H1 (cell line): ENCODE measurements at regions not wholly inside any gene's neighbourhood (a gene's known extent, or its start where the extent isn't known, plus 50 kb on each side); places are given as distances from the start of the nearest gene placed in this dataset.

Source experiments
- CTCF ChIA-PET: fragments of 300-600 bp; sonication (Branson Sonifier 250); formaldehyde crosslinking; loops from one replicate; lab custom pipeline; 2021; ENCODE audit not compliant: partially characterized antibody; lab: Charles Lee
- POLR2A ChIA-PET: fragments of 300-600 bp; sonication (Branson Sonifier 250); formaldehyde crosslinking; loops from one replicate; lab custom pipeline; 2021; ENCODE audit warnings: inconsistent platforms; ENCODE audit not compliant: partially characterized antibody; lab: Charles Lee
- DNase-seq, 2 experiments: peaks; one replicate each; pipeline versions ENCODE4 v3.0.0 to v3.0.0-alpha.2; 2010 to 2022; ENCODE audit warnings: low spot score in 2 of 2, low read depth in 1 of 2, mixed read lengths in 1 of 2
- FAIRE-seq: peaks from 2 replicates; lab custom pipeline; 2011; peaks lifted over from hg19 to GRCh38; lab: Jason Lieb, UNC
- H2AFZ ChIP-seq: 2 replicates; pipeline ENCODE4 v1.8.1; 2012; ENCODE audit warnings: low read length, inconsistent platforms
- H2AK5ac ChIP-seq: 2 replicates; pipeline ENCODE4 v1.6.1; 2013; ENCODE audit warnings: low read depth, low read length
- H2BK120ac ChIP-seq: replicated peaks from 2 replicates; pipeline ENCODE3; 2013; ENCODE audit warnings: low read depth, low read length, inconsistent platforms
- H2BK12ac ChIP-seq: 2 replicates; pipeline ENCODE4 v1.6.1; 2013; ENCODE audit warnings: low read depth, low read length
- H2BK15ac ChIP-seq: 2 replicates; pipeline ENCODE4 v1.6.1; 2013; ENCODE audit warnings: low read length
- H2BK20ac ChIP-seq: 2 replicates; pipeline ENCODE4 v1.6.1; 2013; ENCODE audit warnings: low read length
- H2BK5ac ChIP-seq: 2 replicates; pipeline ENCODE4 v1.6.1; 2013; ENCODE audit warnings: low read depth, low read length
- H3K14ac ChIP-seq: 2 replicates; pipeline ENCODE4 v1.6.1; 2013; ENCODE audit warnings: inconsistent platforms; ENCODE audit not compliant: insufficient read length
- H3K18ac ChIP-seq: 2 replicates; pipeline ENCODE4 v1.6.1; 2013; ENCODE audit warnings: low read length; ENCODE audit errors: extremely low read depth
- H3K23ac ChIP-seq: 2 replicates; pipeline ENCODE4 v1.6.1; 2013; ENCODE audit warnings: inconsistent platforms; ENCODE audit not compliant: insufficient read length
- H3K23me2 ChIP-seq: 2 replicates; pipeline ENCODE4 v1.6.1; 2013; ENCODE audit warnings: low read depth, low read length
- H3K27ac ChIP-seq: 2 replicates; pipeline ENCODE4 v1.6.1; 2011; ENCODE audit warnings: low read depth, low read length, inconsistent platforms
- H3K27me3 ChIP-seq, 4 experiments: replicated peaks in 1 of 4; 1 replicate in 1 of 4; 2 replicates in 3 of 4; pipeline versions ENCODE4 v1.6.1 to v1.8.1; 2011 to 2013; ENCODE audit warnings: low read length in 3 of 4, mild to moderate bottlenecking in 3 of 4, inconsistent platforms in 2 of 4, mixed read lengths in 2 of 4, moderate library complexity in 1 of 4; ENCODE audit not compliant: control insufficient read depth in 3 of 4, insufficient read depth in 3 of 4; ENCODE audit errors: extremely low read depth in 1 of 4
- H3K36me3 ChIP-seq, 4 experiments: 2 replicates each; pipeline versions ENCODE4 v1.6.1 to v1.8.1; 2011 to 2013; ENCODE audit warnings: mild to moderate bottlenecking in 4 of 4, low read length in 3 of 4, moderate library complexity in 2 of 4, control low read depth in 1 of 4, inconsistent platforms in 1 of 4; ENCODE audit not compliant: insufficient read depth in 4 of 4, control insufficient read depth in 2 of 4
- H3K4ac ChIP-seq: replicated peaks from 2 replicates; pipeline ENCODE3; 2013; ENCODE audit warnings: low read length, low read depth, mixed read lengths, inconsistent platforms; ENCODE audit not compliant: insufficient read length
- H3K4me1 ChIP-seq, 4 experiments: replicated peaks in 1 of 4; 1 replicate in 1 of 4; 2 replicates in 3 of 4; pipeline versions ENCODE4 v1.6.1 to v1.8.1; 2011 to 2013; ENCODE audit warnings: low read length in 3 of 4, inconsistent platforms in 2 of 4, mixed read lengths in 1 of 4; ENCODE audit not compliant: insufficient read depth in 4 of 4, control insufficient read depth in 3 of 4
- H3K4me2 ChIP-seq, 2 experiments: 2 replicates each; pipeline versions ENCODE4 v1.6.1 to v1.8.1; 2011 to 2013; ENCODE audit warnings: low read depth in 2 of 2, low read length in 2 of 2, control low read depth in 1 of 2, inconsistent platforms in 1 of 2, mild to moderate bottlenecking in 1 of 2; ENCODE audit not compliant: insufficient read depth in 1 of 2
- H3K4me3 ChIP-seq, 4 experiments: fragments of 200-600, 300-600 bp in 1 of 4; sonication (generic), shearing (Covaris generic), sonication (Bioruptor Twin) in 1 of 4; 2 replicates each; pipeline versions ENCODE4 v1.5.1 to v1.8.1; 2011 to 2016; ENCODE audit warnings: low read length in 4 of 4, low read depth in 3 of 4, control low read depth in 2 of 4, inconsistent platforms in 2 of 4, mild to moderate bottlenecking in 2 of 4, mixed read lengths in 1 of 4, moderate library complexity in 1 of 4; ENCODE audit not compliant: insufficient read depth in 2 of 4; ENCODE audit errors: extremely low read depth in 1 of 4
- H3K56ac ChIP-seq: replicated peaks from 2 replicates; pipeline ENCODE3; 2013; ENCODE audit warnings: low read depth, mild to moderate bottlenecking, mixed read lengths, low read length, inconsistent platforms; ENCODE audit not compliant: insufficient read length
- H3K79me1 ChIP-seq: 2 replicates; pipeline ENCODE4 v1.6.1; 2013; ENCODE audit warnings: low read depth, low read length, control low read depth
- H3K79me2 ChIP-seq, 2 experiments: 2 replicates each; pipeline versions ENCODE4 v1.6.1 to v1.8.1; 2012 to 2013; ENCODE audit warnings: low read length in 2 of 2, mild to moderate bottlenecking in 2 of 2, inconsistent platforms in 1 of 2; ENCODE audit not compliant: insufficient read depth in 2 of 2, control insufficient read depth in 1 of 2
- H3K9ac ChIP-seq, 4 experiments: replicated peaks in 1 of 4; 1 replicate in 1 of 4; 2 replicates in 3 of 4; pipeline versions ENCODE4 v1.6.1 to v1.8.1; 2011 to 2013; ENCODE audit warnings: low read depth in 3 of 4, low read length in 3 of 4, control low read depth in 2 of 4, mild to moderate bottlenecking in 2 of 4, moderate library complexity in 2 of 4, inconsistent platforms in 1 of 4; ENCODE audit errors: extremely low read depth in 1 of 4
- H3K9me3 ChIP-seq, 2 experiments: 2 replicates each; pipeline versions ENCODE4 v1.6.1 to v1.8.1; 2012 to 2013; ENCODE audit warnings: mild to moderate bottlenecking in 2 of 2, moderate library complexity in 2 of 2, control low read depth in 1 of 2, inconsistent platforms in 1 of 2, low read depth in 1 of 2, low read length in 1 of 2, mixed read lengths in 1 of 2; ENCODE audit not compliant: insufficient read depth in 2 of 2
- H4K20me1 ChIP-seq, 2 experiments: replicated peaks in 1 of 2; 2 replicates each; pipeline versions ENCODE3 to v1.8.1; 2011 to 2013; ENCODE audit warnings: inconsistent platforms in 2 of 2, low read length in 2 of 2, mild to moderate bottlenecking in 1 of 2; ENCODE audit not compliant: insufficient read depth in 2 of 2, control insufficient read depth in 1 of 2
- H4K5ac ChIP-seq: 2 replicates; pipeline ENCODE4 v1.6.1; 2013; ENCODE audit warnings: low read length, low read depth, mixed read lengths, inconsistent platforms; ENCODE audit not compliant: insufficient read length
- H4K8ac ChIP-seq: 2 replicates; pipeline ENCODE4 v1.8.0; 2013; ENCODE audit warnings: mild to moderate bottlenecking, moderate library complexity, low read length, inconsistent platforms; ENCODE audit not compliant: insufficient read depth; ENCODE audit errors: extremely low read depth
- H4K91ac ChIP-seq: replicated peaks from 2 replicates; pipeline ENCODE3; 2013; ENCODE audit warnings: low read length, mixed read lengths, inconsistent platforms; ENCODE audit not compliant: insufficient read length
- BRCA1 ChIP-seq: IDR thresholded peaks from 2 replicates; pipeline ENCODE4 v1.6.1; 2012; ENCODE audit warnings: low read depth, low read length, improper control_type of control experiment
- CBX8 ChIP-seq: fragments of 300-800, 300-1000 bp; sonication (generic); IDR thresholded peaks from 2 replicates; pipeline ENCODE4 v1.7.1; 2016; ENCODE audit warnings: low read depth, low read length, borderline replicate concordance
- EGR1 ChIP-seq: IDR thresholded peaks from 2 replicates; pipeline ENCODE4 v1.6.1; 2011; ENCODE audit warnings: low read depth, low read length, borderline replicate concordance
- HDAC6 ChIP-seq: IDR thresholded peaks from one replicate; pipeline ENCODE4 v1.7.1; 2012; ENCODE audit warnings: low read depth, mild to moderate bottlenecking, inconsistent platforms, low read length, moderate library complexity
- JUN ChIP-seq: IDR thresholded peaks from 2 replicates; pipeline ENCODE4 v1.6.1; 2011; ENCODE audit warnings: low read depth, mild to moderate bottlenecking, improper control_type of control experiment, low read length
- KDM4A ChIP-seq: IDR thresholded peaks from one replicate; pipeline ENCODE4 v1.7.1; 2012; ENCODE audit warnings: low read depth, mild to moderate bottlenecking, moderate library complexity, low read length, inconsistent platforms; ENCODE audit not compliant: severe bottlenecking
- MAFK ChIP-seq: IDR thresholded peaks from 2 replicates; pipeline ENCODE4 v1.6.1; 2012; ENCODE audit warnings: low read depth, mild to moderate bottlenecking, improper control_type of control experiment, low read length
- RBBP5 ChIP-seq: IDR thresholded peaks from 2 replicates; pipeline ENCODE4 v1.7.1; 2012; ENCODE audit warnings: low read depth, mild to moderate bottlenecking, inconsistent platforms, low read length, moderate library complexity, borderline replicate concordance
- SP1 ChIP-seq: IDR thresholded peaks from 2 replicates; pipeline ENCODE4 v1.6.1; 2011; ENCODE audit warnings: low read depth, low read length
- SRF ChIP-seq: IDR thresholded peaks from 2 replicates; pipeline ENCODE4 v1.6.1; 2011; ENCODE audit warnings: mild to moderate bottlenecking, low read depth, low read length, moderate library complexity
- TAF7 ChIP-seq: optimal IDR thresholded peaks from 2 replicates; pipeline ENCODE3; 2011; ENCODE audit warnings: low read depth, mild to moderate bottlenecking, inconsistent platforms, low read length, moderate library complexity, borderline replicate concordance
- WGBS, 2 experiments: shearing (Covaris generic) in 1 of 2; methylation state at CpG; one replicate each; pipeline versions ENCODE4 v1.1.6 to v1.1.7; 2013 to 2015; ENCODE audit warnings: low lambda C conversion rate in 2 of 2, mixed read lengths in 2 of 2, inconsistent platforms in 1 of 2, low coverage in 1 of 2, missing lambda C conversion rate in 1 of 2; ENCODE audit not compliant: insufficient replicate concordance in 2 of 2, insufficient coverage in 1 of 2, insufficient read length in 1 of 2; ENCODE audit errors: extremely low coverage in 1 of 2, missing lambda C conversion rate in 1 of 2; 5-methylcytosine and 5-hydroxymethylcytosine counted together
- TF ChIP-seq, protein P1 (sequence below): IDR thresholded peaks from 2 replicates; pipeline ENCODE4 v1.6.1; 2012; ENCODE audit warnings: low read length, inconsistent platforms
- TF ChIP-seq, protein P2 (sequence below): IDR thresholded peaks from 2 replicates; pipeline ENCODE4 v1.6.1; 2012; ENCODE audit warnings: inconsistent platforms

DNA sequence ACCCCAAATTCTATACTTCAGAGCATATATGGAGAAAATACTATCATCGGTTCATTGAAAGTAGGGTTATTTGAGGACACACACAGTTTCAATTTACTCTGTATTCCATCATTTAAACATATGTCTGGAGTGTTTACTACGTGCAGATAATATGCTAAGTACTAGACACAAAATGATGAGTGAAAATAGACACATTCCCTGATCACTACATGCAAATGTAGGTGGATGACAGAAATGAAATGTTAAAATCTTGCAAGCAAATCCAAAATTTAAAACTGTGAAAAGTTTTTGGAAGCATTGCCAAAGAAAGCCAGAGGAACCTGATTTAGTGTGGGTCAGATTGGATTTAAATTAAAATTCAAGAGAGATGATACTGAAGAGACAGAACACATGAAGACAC, 1106.6 kb downstream of the CBLN2 start:
- Histone ChIP-seq H2BK15ac (no peak overlapping the region), H2BK120ac (no peak overlapping the region), H3K79me2 (no peaks in the 10 kb centered on the region), H3K36me3 (no peaks in the 10 kb centered on the region), H4K8ac (no peak overlapping the region), H3K4me3 (no peak overlapping the region), H3K18ac (no peak overlapping the region), H2BK5ac (no peak overlapping the region), H3K4me1 (no peaks in the 10 kb centered on the region), H3K9ac (no peak overlapping the region), H3K9me3 (peaks cover 53 to 67% of the 10 kb centered on the region in 2 experiments), H3K4ac (no peak overlapping the region), H4K20me1 (no peaks in the 10 kb centered on the region), H4K91ac (no peak overlapping the region), H3K56ac (no peak overlapping the region), H2BK20ac (no peak overlapping the region), H2BK12ac (no peak overlapping the region), H3K27me3 (no peaks in the 10 kb centered on the region), H2AK5ac (no peak overlapping the region), H3K23ac (no peak overlapping the region), H2AFZ (no peak overlapping the region), H3K79me1 (no peaks in the 10 kb centered on the region), H3K23me2 (no peaks in the 10 kb centered on the region), H3K27ac (no peak overlapping the region), H4K5ac (no peak overlapping the region), H3K4me2 (no peak overlapping the region), H3K14ac (no peak overlapping the region)
- no peak for FAIRE-seq
- 54% methylated on average over 2 of the region's 2 CpGs; no CpG with 5 or more reads in 1 of the 2 experiments for WGBS, 2 experiments
- CTCF ChIA-PET = no interaction called here
- no peak for DNase-seq
- TF ChIP-seq BRCA1 = no peak
- TF ChIP-seq HDAC6 = no peak
- TF ChIP-seq EGR1 = no peak
- TF ChIP-seq TAF7 = no peak
- TF ChIP-seq, protein P1, sequence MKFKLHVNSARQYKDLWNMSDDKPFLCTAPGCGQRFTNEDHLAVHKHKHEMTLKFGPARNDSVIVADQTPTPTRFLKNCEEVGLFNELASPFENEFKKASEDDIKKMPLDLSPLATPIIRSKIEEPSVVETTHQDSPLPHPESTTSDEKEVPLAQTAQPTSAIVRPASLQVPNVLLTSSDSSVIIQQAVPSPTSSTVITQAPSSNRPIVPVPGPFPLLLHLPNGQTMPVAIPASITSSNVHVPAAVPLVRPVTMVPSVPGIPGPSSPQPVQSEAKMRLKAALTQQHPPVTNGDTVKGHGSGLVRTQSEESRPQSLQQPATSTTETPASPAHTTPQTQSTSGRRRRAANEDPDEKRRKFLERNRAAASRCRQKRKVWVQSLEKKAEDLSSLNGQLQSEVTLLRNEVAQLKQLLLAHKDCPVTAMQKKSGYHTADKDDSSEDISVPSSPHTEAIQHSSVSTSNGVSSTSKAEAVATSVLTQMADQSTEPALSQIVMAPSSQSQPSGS = no peak
- TF ChIP-seq MAFK = no peak
- no peak for TF ChIP-seq CBX8
- no peak for TF ChIP-seq JUN
- TF ChIP-seq SRF = no peak
- no peak for TF ChIP-seq RBBP5
- no peak for TF ChIP-seq KDM4A
- TF ChIP-seq, protein P2, sequence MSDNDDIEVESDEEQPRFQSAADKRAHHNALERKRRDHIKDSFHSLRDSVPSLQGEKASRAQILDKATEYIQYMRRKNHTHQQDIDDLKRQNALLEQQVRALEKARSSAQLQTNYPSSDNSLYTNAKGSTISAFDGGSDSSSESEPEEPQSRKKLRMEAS = no peak
- no peak for TF ChIP-seq SP1
- POLR2A ChIA-PET = no interaction called here
